A549 (cell line): ENCODE measurements at regions not wholly inside any gene's neighbourhood (a gene's known extent, or its start where the extent isn't known, plus 50 kb on each side); places are given as distances from the start of the nearest gene placed in this dataset.

Experiments used
- CTCF ChIP-seq: fragments of >200 bp; sonication (Bioruptor Twin); formaldehyde crosslinking; IDR thresholded peaks from 3 replicates; pipeline ENCODE4 v1.5.1; 2016
- EHMT2 ChIP-seq: fragments of 200-600 bp; sonication (generic); IDR thresholded peaks from 2 replicates; pipeline ENCODE4 v1.6.1; 2016; ENCODE audit warnings: antibody characterized with exemption, low read depth, mild to moderate bottlenecking, moderate library complexity
- POLR2A ChIP-seq: IDR thresholded peaks from 2 replicates; pipeline ENCODE4 v1.6.1; 2012; ENCODE audit warnings: mild to moderate bottlenecking, low read length
- SMC3 ChIP-seq: fragments of >200 bp; sonication (Bioruptor Twin); formaldehyde crosslinking; IDR thresholded peaks from 3 replicates; pipeline ENCODE4 v1.6.1; 2018; ENCODE audit warnings: inconsistent platforms
- SREBF2 ChIP-seq: fragments of 450-650 bp; IDR thresholded peaks from 2 replicates; pipeline ENCODE4 v1.6.1; 2014; ENCODE audit warnings: mild to moderate bottlenecking, moderate library complexity

DNA sequence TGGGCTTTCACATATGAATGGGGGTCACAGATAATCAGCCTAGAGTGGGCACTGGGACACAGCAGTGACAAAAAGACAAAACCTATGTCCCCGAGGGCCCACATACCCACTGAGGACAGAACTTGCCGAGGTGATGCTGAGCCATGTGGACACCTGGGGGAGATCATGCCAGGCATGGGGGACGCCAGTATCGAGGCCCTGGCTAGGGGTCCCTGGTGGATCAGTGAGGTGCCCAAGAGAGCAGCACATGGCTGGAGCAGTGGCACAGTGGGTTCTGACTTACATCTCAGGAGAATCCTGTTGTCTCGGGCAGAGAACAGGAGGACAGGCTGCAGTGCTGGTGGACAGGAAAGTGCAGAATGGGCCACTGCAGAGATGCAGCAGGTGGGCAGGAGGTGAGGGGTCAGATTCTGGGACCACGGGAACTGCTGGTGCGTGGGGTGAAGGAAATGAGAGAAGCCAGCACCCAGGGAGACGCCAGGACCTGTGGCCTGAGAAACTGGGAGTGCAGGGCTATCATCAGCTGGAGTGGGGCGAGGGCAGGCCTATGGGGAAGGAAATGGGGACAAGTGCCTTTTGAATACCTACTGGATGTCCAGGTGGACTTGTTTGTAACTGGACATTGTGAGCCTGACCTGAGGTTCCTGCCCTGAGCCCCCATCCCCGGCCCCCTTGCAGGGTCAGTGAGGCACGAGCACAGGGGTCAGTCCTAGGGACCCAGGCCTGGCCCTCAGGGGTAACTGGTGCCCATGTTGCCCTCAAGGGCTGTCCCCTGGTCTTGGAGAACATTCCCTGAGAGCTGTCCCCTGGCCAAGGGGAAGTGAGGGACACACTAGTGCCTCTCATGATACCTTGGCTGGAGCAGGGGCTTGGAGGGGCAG lies 91.2 kb upstream of the RET start:
- no peak for TF ChIP-seq POLR2A
- TF ChIP-seq SREBF2, result no peak
- no peak for TF ChIP-seq CTCF
- TF ChIP-seq SMC3, result no peak
- no peak for TF ChIP-seq EHMT2
